ENCODE measurements at regions not wholly inside any gene's neighbourhood (a gene's known extent, or its start where the extent isn't known, plus 50 kb on each side); places are given as distances from the start of the nearest gene placed in this dataset.

DNA sequence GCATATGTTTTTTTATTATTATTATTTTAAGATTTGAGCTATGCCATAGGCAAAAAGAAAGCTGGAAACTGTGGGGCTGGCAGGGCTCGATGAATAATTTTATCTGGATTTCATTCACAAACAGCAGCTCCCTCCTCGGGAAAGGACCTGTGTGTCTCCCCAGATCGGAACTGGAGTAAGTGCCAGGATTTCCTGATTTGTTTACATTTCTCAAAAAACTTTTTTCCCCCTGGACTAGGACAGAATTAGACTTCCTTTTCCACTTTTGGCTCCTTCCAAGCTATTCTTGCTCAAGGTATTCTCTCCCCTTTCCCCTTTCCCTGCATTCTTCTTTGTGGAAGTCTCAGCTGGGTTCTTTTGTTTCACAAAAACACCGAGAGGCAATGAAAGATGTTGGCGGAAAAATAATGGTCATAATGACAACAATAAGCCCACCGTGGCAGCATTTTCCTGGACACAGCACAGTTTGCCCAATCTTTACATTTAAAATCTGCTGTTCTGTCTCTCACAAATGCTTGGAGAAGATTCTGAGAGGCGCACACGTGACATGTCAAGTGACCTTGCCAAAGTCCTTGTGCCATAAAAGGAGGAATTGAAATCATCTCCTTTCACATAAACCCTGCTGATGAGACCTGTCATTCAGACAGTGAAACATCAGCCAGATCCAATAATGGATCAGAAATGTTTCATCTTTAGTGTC lies 85.8 kb upstream of the PREP start:
- TF ChIP-seq, protein P1, sequence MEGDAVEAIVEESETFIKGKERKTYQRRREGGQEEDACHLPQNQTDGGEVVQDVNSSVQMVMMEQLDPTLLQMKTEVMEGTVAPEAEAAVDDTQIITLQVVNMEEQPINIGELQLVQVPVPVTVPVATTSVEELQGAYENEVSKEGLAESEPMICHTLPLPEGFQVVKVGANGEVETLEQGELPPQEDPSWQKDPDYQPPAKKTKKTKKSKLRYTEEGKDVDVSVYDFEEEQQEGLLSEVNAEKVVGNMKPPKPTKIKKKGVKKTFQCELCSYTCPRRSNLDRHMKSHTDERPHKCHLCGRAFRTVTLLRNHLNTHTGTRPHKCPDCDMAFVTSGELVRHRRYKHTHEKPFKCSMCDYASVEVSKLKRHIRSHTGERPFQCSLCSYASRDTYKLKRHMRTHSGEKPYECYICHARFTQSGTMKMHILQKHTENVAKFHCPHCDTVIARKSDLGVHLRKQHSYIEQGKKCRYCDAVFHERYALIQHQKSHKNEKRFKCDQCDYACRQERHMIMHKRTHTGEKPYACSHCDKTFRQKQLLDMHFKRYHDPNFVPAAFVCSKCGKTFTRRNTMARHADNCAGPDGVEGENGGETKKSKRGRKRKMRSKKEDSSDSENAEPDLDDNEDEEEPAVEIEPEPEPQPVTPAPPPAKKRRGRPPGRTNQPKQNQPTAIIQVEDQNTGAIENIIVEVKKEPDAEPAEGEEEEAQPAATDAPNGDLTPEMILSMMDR (IDR thresholded peaks at IDR 0.05): no peak
- TF ChIP-seq EP300 (IDR thresholded peaks at IDR 0.05): no peak
- no peak for TF ChIP-seq POLR2A (IDR thresholded peaks at IDR 0.05)
